IgD-negative memory B cell (primary cell): ENCODE measurements at regions not wholly inside any gene's neighbourhood (a gene's known extent, or its start where the extent isn't known, plus 50 kb on each side); places are given as distances from the start of the nearest gene placed in this dataset.
A peak's percentile ranks its signal among the peaks of the same experiment; 100 is the strongest.
"Not testable (repeated sequence)": the region's sequence is repeated elsewhere in the genome, so short reads cannot be mapped to it uniquely, and the experiment has no call there.

ENCODE experiments used
- H3K27ac Mint-ChIP-seq, 3 donors: one replicate each; pipeline ENCODE4 v1.8.0; 2020 to 2022; ENCODE audit warnings: mild to moderate bottlenecking in 3 of 3, mixed read lengths in 3 of 3, moderate library complexity in 1 of 3
- H3K27me3 Mint-ChIP-seq: one replicate; pipeline ENCODE4 v1.8.0; 2021; ENCODE audit warnings: mixed read lengths
- H3K36me3 Mint-ChIP-seq: one replicate; pipeline ENCODE4 v1.8.0; 2020; ENCODE audit warnings: mild to moderate bottlenecking, mixed read lengths
- H3K4me1 Mint-ChIP-seq, 3 donors: one replicate each; pipeline ENCODE4 v1.8.0; 2020 to 2022; ENCODE audit warnings: mixed read lengths in 3 of 3, mild to moderate bottlenecking in 1 of 3
- H3K4me3 Mint-ChIP-seq, 4 donors: one replicate each; pipeline ENCODE4 v1.8.0; 2020 to 2022; ENCODE audit warnings: mild to moderate bottlenecking in 4 of 4, mixed read lengths in 4 of 4, moderate library complexity in 3 of 4
- H3K9me3 Mint-ChIP-seq, 3 donors: one replicate each; pipeline ENCODE4 v1.8.0; 2020 to 2021; ENCODE audit warnings: mixed read lengths in 3 of 3, mild to moderate bottlenecking in 1 of 3

DNA sequence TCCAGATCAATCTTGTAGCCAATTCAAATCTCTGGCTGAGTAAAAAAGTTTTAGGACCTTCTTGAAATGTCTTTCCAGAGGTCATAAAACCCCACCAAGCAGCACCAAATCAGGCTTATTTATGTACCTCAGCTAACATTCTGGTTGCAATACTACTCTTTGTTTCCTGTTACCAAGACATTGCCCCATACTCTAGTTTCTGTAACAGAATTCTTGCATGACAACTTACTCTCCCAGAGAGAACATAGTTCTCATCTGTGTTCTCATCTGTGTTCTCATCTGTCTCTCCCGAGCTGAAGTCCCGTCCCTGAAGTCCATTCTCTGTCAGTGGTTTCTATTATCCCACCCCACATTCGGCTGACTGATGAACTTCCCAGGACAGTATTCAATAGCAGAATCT is 1285.1 kb downstream of the XPNPEP1 start:
- H3K4me1 Mint-ChIP-seq: peaks cover 2 to 8% (median 3%) of the 10 kb centered on the region in 3 donors
- H3K36me3 Mint-ChIP-seq: peaks cover 4% of the 10 kb centered on the region
- H3K9me3 Mint-ChIP-seq: peaks cover 0 to 4% (median 0%) of the 10 kb centered on the region in 3 donors
- H3K4me3 Mint-ChIP-seq: no peak overlapping the region
- no peak overlapping the region for H3K27ac Mint-ChIP-seq
- H3K27me3 Mint-ChIP-seq: peaks cover 5% of the 10 kb centered on the region

DNA sequence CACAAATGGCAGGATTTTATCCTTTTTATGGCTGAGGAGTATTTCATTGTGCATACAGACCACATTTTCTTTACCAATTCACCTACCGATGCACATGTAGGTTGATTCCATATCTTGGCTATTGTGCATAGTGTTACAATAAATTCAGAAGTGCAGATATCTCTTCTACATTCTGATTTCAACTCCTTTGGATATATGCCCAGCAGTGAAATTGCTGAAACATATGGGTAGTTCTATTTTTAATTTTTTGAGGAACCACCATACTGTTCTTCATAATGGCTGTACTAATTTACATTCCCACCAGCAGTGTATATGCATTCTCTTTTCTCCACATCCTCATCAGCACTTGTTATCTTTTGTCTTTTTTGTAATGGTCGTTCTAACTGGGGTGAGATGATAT is 1290.3 kb downstream of the XPNPEP1 start:
- Mint-ChIP-seq H3K4me1 (peaks cover 25 to 37% (median 34%) of the 10 kb centered on the region in 3 donors), H3K27me3 (no peaks in the 10 kb centered on the region), H3K9me3 (peaks cover 0 to 3% (median 0%) of the 10 kb centered on the region in 3 donors), H3K36me3 (peaks cover 2% of the 10 kb centered on the region), H3K4me3 (peak overlapping the region in 1 of 4 donors; percentile 1), H3K27ac (no peak overlapping the region)

DNA sequence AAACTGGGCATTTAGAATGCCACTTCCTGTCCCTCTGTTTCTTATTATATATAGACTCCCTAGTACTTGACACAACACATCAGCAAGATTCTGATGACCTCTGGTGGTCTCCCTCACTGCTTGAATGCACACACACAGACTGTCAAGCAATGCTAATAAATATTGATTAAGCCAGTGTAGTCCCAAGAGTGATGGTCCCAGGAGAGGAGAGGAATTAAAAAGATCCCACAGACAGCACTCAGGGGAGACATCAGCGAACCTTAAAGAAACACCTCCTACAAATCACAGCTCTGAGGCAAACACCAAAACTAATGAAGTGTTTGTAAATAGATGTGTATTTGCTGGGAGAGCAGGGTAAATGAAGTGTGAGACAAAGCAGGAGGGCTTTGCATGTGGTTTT is 1291.2 kb downstream of the XPNPEP1 start:
- Mint-ChIP-seq H3K4me1 (peaks cover 25 to 37% (median 34%) of the 10 kb centered on the region in 3 donors), H3K27me3 (no peaks in the 10 kb centered on the region), H3K27ac (peak overlapping the region in 1 of 3 donors; percentile 13), H3K36me3 (peaks cover 2% of the 10 kb centered on the region), H3K9me3 (peaks cover 0 to 6% (median 0%) of the 10 kb centered on the region in 3 donors), H3K4me3 (peak overlapping the region in 1 of 4 donors; percentile 82)

DNA sequence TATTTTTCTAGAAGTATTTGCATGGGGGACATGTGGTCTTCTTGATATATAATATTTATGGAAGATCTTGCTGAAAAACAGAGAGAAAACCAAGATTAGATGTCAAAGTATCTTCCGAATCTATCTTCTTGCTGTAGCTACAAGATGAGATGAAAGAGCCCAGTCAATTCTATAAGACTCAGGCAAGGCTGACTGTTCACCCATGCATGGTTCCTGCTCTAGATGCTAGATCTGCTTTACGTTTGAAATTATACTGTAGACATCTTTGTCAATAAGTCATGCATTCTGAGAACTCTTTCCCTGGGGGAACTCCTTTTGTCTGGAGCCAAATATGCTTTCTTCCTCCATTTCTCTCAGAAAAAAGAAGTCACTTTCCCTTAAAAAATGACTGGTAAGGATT is 1292.0 kb downstream of the XPNPEP1 start:
- H3K4me1 Mint-ChIP-seq: peaks cover 25 to 37% (median 34%) of the 10 kb centered on the region in 3 donors
- peaks cover 2% of the 10 kb centered on the region for H3K36me3 Mint-ChIP-seq
- H3K27ac Mint-ChIP-seq: peak overlapping the region in 2 of 3 donors; percentile 13 to 15
- peaks cover 1% of the 10 kb centered on the region for H3K27me3 Mint-ChIP-seq
- peaks cover 0 to 6% (median 0%) of the 10 kb centered on the region in 3 donors for H3K9me3 Mint-ChIP-seq
- peak overlapping the region in 2 of 4 donors; percentile 36 to 82 for H3K4me3 Mint-ChIP-seq

DNA sequence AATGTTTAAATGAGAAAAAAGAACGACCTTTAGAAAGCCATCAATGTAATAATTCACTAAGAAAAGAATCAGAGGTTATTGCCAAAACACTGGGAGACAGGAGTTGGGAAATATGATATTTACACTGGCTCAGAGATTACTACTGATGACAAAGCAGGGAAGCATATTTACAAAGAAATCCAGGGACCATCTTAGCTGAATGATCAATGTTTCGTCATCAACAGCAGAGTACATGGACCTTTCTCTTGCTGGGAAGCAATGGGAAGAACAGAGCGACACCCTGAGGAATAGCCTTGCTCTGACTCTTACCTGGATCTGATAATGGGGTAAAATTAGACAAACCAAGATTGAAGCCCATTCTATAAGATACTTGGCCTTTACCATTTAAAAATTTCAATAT is 1293.5 kb downstream of the XPNPEP1 start:
- H3K4me1 Mint-ChIP-seq: peaks cover 25 to 37% (median 34%) of the 10 kb centered on the region in 3 donors
- H3K36me3 Mint-ChIP-seq: no peaks in the 10 kb centered on the region
- H3K27ac Mint-ChIP-seq: no peak overlapping the region
- H3K27me3 Mint-ChIP-seq: peaks cover 1% of the 10 kb centered on the region
- H3K4me3 Mint-ChIP-seq: no peak overlapping the region
- peaks cover 0 to 3% (median 0%) of the 10 kb centered on the region in 3 donors for H3K9me3 Mint-ChIP-seq

DNA sequence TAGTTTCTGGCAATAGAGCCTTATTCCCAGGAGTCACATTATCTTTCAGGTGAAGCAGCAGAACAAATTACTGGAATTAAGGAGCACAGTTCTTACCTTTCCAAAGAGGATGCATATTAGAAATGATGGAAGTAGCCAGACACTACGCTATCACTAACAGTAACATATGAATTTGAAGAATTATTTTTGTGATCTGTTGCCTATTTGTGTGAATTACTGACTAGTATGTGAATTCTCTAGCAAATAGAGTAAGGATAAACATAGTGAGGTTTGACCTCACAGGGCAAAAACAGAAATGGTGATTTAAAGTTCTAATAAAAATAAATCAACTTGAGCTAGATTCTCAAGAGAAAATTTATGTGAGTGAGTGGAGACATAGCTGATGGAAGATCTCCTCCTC is 1299.3 kb downstream of the XPNPEP1 start:
- Mint-ChIP-seq H3K4me3 (no peak overlapping the region), H3K4me1 (no peaks in the 10 kb centered on the region), H3K27me3 (peaks cover 1% of the 10 kb centered on the region), H3K27ac (no peak overlapping the region), H3K9me3 (peaks cover 0 to 3% (median 0%) of the 10 kb centered on the region in 3 donors), H3K36me3 (peaks cover 2% of the 10 kb centered on the region)

DNA sequence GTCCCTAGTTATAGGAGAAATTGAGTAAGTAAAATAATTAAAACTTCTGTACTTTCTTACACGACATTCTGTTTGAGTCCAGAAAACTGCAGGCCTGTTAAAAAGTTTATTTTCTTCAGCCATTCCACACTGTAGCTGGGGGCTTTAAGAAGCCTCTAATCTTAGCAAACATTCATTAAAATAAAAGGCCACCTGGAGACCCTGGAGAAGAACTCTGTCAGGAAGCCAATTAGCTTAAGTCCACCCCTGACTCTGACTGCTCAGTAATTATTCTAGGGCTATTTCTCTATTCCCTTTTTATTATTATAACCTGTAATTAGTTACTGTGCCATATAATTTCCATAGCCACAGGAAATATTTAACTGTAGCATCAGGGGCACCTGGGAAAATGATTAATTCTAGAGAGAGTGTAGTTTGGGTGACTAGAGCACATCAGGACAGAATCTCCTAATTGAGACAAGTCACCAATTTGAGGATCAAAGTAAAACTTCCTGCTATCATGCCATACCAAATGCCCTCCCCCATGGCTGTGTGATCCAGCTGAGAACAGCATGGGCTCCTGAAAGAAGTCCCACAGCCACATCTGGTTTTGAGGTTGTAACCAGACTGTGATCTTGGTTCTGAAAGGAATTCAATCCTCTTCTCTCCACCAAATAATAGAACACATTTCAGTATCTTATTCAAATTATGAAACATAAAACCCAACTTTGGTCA is 1302.3 kb downstream of the XPNPEP1 start:
- H3K36me3 Mint-ChIP-seq: peaks cover 2% of the 10 kb centered on the region
- no peaks in the 10 kb centered on the region for H3K27me3 Mint-ChIP-seq
- H3K27ac Mint-ChIP-seq: no peak overlapping the region
- H3K4me1 Mint-ChIP-seq: no peaks in the 10 kb centered on the region
- no peaks in the 10 kb centered on the region for H3K9me3 Mint-ChIP-seq
- no peak overlapping the region for H3K4me3 Mint-ChIP-seq

DNA sequence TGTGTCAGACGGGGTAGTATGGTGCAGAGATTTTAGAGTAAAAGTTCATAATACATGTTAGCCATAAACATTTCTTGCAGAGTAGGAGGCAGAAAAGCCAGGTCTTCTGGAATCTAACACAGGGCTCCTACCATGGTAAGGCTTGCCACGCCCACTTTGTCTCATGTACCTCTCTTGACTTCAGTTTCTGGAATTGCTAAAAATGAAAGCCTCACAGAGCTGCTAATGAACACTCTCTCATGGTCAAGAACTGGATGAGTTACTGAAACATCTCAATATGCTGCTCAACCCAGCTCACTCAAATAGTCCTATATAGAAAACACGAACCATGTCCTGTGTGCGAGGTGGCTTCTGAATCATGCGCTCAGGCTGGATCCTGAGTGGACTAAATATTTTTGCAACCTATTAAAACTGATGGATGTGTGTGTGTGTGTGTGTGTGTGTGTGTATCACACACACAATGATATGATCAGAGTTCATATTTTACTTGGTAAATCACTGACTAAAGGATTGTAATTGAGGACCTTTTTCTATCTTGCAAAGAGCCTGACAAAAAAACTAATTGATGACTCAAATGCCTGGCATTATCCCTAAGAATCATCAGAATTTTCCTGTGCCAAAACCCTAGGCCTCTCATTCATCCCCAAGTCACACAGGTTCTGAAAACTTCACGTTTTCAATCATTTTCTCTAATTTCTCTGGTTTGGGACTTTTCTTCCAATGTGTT is 1306.6 kb downstream of the XPNPEP1 start:
- no peaks in the 10 kb centered on the region for H3K36me3 Mint-ChIP-seq
- H3K4me1 Mint-ChIP-seq: no peaks in the 10 kb centered on the region
- no peaks in the 10 kb centered on the region for H3K9me3 Mint-ChIP-seq
- H3K27me3 Mint-ChIP-seq: no peaks in the 10 kb centered on the region
- H3K4me3 Mint-ChIP-seq: no peak overlapping the region
- H3K27ac Mint-ChIP-seq: no peak overlapping the region

DNA sequence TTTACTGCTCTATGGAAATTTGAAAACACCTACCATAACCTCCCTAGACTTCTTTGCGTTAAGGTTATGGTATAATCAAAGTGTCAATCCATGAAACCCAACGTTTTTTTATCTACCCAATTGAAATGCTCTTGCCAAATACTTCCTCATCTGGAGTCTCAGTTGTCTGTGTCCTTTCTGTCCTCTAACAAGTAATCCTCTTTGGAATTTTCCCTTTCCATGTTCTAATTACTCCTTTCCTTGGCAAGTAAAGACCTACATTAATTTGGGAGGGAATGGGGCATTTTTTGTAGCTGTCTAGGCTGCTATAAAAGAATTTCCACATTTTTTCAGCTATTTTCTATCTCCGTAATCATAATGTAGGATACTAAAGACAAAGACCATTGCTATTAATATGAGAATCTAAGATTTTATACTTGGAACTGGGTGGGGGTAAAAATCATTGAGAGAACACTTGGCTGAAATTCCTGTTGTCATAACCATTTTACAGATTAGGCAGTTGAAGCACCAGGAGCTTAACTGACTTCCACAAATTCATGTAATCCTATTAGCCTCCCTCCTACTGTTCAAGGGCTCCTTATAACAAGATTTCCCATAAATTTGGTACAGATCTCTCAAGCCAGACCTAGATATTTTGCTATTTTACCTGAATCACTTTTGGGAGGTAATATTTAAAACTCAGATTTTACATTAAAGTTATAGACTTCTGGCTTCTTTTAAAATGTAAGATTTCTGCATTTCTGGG is 1307.6 kb downstream of the XPNPEP1 start:
- H3K27me3 Mint-ChIP-seq: peaks cover 4% of the 10 kb centered on the region
- no peak overlapping the region for H3K27ac Mint-ChIP-seq
- H3K4me1 Mint-ChIP-seq: no peaks in the 10 kb centered on the region
- H3K36me3 Mint-ChIP-seq: no peaks in the 10 kb centered on the region
- H3K4me3 Mint-ChIP-seq: no peak overlapping the region
- H3K9me3 Mint-ChIP-seq: no peaks in the 10 kb centered on the region

DNA sequence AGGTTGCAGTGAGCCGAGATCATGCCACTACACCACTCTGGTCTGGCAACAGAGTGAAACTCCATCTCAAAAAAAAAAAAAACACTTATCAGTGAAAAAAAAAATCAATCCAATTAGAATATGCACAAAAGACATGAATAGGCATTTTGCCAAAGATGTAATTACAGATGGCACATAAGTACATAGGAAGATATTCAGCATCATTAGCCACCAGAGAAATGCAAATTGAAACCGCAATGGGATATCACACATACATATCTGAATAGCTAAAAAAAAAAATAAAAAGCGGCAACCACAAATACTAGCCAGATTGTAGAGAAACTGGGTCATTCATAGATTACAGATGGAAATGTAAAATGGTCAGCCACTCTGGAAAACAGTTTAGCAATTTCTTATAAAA is 1310.8 kb downstream of the XPNPEP1 start:
- peaks cover 4% of the 10 kb centered on the region for H3K27me3 Mint-ChIP-seq
- peaks cover 0 to 3% (median 0%) of the 10 kb centered on the region in 3 donors for H3K9me3 Mint-ChIP-seq
- no peaks in the 10 kb centered on the region for H3K4me1 Mint-ChIP-seq

DNA sequence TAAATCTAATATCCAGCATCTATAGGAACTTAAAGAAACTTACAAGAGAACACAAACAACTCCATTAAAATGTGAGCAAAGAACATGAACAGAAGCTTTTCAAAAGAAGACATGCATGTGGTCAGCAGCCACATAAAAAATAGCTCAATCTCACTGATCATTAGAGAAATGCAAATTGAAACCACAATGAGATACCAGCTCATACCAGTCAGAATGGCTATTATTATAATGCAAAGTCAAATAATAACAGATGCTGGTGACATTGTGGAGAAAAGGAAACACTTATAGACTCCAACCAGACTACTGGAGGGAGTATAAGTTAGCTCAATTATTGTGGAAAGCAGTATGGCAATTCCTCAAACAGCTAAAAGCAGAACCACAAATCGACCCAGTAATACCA is 1314.5 kb downstream of the XPNPEP1 start:
- Mint-ChIP-seq H3K36me3 (peaks cover 2% of the 10 kb centered on the region), H3K27me3 (peaks cover 5% of the 10 kb centered on the region), H3K4me3 (no peak overlapping the region), H3K4me1 (peaks cover 0 to 2% (median 0%) of the 10 kb centered on the region in 3 donors), H3K9me3 (peaks cover 0 to 3% (median 1%) of the 10 kb centered on the region in 3 donors), H3K27ac (peak overlapping the region in 1 of 3 donors; percentile 19)

More for the DNA sequence above, 1310.8 kb downstream of the XPNPEP1 start:
- Mint-ChIP-seq H3K4me3 (no peak overlapping the region), H3K36me3 (no peaks in the 10 kb centered on the region), H3K27ac (no peak overlapping the region)

DNA sequence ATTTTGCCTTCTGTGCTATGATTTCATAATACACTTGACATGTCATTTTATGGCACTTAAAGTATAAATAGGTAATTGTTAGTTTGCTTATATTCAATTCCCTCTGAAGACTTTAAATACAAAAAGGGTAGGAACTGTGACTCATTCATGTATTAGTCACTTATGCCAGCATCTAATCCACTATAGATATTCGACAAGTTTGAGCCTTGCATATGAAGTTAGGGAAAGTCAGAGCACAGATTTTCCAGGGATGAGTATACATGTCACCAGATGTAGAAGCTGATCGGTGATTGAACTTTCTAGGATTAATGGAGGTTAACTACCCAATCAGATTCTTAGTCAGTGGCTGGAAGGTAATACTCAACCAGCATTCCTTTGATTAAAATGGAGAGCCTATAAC is 1321.5 kb downstream of the XPNPEP1 start:
- H3K9me3 Mint-ChIP-seq: peaks cover 0 to 1% (median 0%) of the 10 kb centered on the region in 3 donors
- H3K4me1 Mint-ChIP-seq: peaks cover 1 to 5% (median 2%) of the 10 kb centered on the region in 3 donors
- peaks cover 2% of the 10 kb centered on the region for H3K27me3 Mint-ChIP-seq
- no peak overlapping the region for H3K27ac Mint-ChIP-seq
- no peak overlapping the region for H3K4me3 Mint-ChIP-seq
- peaks cover 2% of the 10 kb centered on the region for H3K36me3 Mint-ChIP-seq

DNA sequence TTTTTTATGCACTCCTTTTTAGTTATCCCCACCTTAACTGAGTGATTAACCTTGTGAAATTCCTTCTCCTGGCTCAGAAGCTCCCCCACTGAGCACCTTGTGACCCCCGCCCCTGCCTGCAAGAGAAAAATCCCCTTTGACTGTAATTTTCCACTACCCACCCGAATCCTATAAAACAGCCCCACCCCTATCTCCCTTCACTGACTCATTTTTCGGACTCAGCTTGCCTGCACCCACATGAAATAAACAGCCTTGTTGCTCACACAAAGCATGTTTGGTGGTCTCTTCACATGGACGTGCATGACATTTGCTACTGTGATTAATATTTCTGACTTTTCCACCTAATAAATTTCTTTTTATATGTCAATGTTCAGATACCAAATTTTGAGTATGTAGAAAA is 1322.8 kb downstream of the XPNPEP1 start:
- not testable (repeated sequence) for H3K4me1 Mint-ChIP-seq, H3K36me3 Mint-ChIP-seq, H3K9me3 Mint-ChIP-seq, H3K27me3 Mint-ChIP-seq, H3K4me3 Mint-ChIP-seq, H3K27ac Mint-ChIP-seq

DNA sequence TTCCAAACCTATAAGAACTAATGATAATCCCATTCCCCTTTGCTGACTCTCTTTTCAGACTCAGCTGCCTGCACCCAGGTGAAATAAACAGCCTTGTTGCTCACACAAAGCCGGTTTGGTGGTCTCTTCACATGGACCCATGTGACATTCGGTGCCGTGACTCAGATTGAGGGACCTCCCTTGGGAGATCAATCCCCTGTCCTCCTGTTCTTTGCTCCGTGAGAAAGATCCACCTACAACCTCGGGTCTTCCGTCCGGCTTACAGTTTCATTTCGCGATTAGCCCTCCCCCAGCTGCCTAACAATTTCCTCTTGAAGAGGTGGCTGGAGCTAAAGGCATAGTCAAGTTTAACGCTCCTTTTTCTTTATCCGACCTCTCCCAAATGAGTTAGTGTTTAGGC is 1324.0 kb downstream of the XPNPEP1 start:
- Mint-ChIP-seq H3K27ac (peak overlapping the region in 2 of 3 donors; percentile 66 to 93), H3K4me1 (peaks cover 6 to 12% (median 11%) of the 10 kb centered on the region in 3 donors), H3K4me3 (peak overlapping the region; percentile 77 to 96 (median 88))
- H3K9me3 Mint-ChIP-seq, H3K27me3 Mint-ChIP-seq, H3K36me3 Mint-ChIP-seq: not testable (repeated sequence)

DNA sequence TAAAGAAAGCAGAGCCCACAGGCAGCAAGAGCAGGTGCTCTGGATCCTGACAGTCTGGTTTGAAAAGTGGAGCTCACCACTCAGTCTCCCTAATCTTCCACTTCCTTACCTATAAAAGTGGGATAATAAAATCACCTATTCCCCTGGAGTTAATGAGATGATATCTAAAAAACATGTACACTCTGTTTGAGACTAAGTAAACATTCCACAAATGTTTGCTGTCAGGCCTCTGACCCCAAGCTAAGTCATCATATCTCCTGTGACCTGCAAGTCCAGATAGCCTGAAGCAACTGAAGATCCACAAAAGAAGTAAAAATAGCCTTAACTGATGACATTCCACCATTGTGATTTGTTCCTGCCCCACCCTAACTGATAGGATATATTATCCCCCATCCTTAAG is 1324.5 kb downstream of the XPNPEP1 start:
- peak overlapping the region in 3 of 4 donors; percentile 77 to 96 (median 85) for H3K4me3 Mint-ChIP-seq
- peaks cover 9 to 15% (median 14%) of the 10 kb centered on the region in 3 donors for H3K4me1 Mint-ChIP-seq
- no peaks in the 10 kb centered on the region for H3K9me3 Mint-ChIP-seq
- H3K27ac Mint-ChIP-seq: peak overlapping the region in 1 of 3 donors; percentile 93
- no peaks in the 10 kb centered on the region for H3K27me3 Mint-ChIP-seq
- no peaks in the 10 kb centered on the region for H3K36me3 Mint-ChIP-seq
